HCT116 (cell line): ENCODE measurements at regions not wholly inside any gene's neighbourhood (a gene's known extent, or its start where the extent isn't known, plus 50 kb on each side); places are given as distances from the start of the nearest gene placed in this dataset.

ENCODE experiments used
- ATAC-seq: fragments of 200-7000 bp; cut with Tn5 transposase; 2 replicates; pipeline ENCODE4 v1.9.1; 2020; ENCODE audit warnings: mild to moderate bottlenecking, moderate library complexity
- BruUV-seq: library from RNA; stranded (reverse); fragments of 400-500 nt; replicated peaks from 2 replicates; lab custom pipeline; 2021; lab: Mats Ljungman, UMichigan
- CTCF ChIA-PET: fragments of 300-600 bp; sonication (Branson Sonifier 250); formaldehyde crosslinking; loops from one replicate; lab custom pipeline; 2021; ENCODE audit warnings: antibody characterized with exemption; lab: Charles Lee
- POLR2A ChIA-PET: fragments of 300-600, 350-600 bp; sonication (Branson Sonifier 250); formaldehyde crosslinking; loops from one replicate; lab custom pipeline; 2021; ENCODE audit warnings: antibody characterized with exemption; lab: Charles Lee
- RAD21 ChIA-PET, 2 experiments: fragments of 300-600 bp; sonication (Branson Sonifier 250); formaldehyde crosslinking; loops; one replicate each; lab custom pipeline; 2023; ENCODE audit warnings: low total read pairs in 2 of 2; ENCODE audit not compliant: uncharacterized antibody in 2 of 2, unreplicated experiment in 2 of 2, low non-redundant PET in 1 of 2; lab: Charles Lee
- DNase-seq: peaks from one replicate; pipeline ENCODE4 v3.0.0-alpha.2; 2010; ENCODE audit warnings: low read depth, low spot score
- H2AFZ ChIP-seq: fragments of 200-600 bp; shearing (Covaris generic), sonication (generic); 2 replicates; pipeline ENCODE4 v1.6.1; 2017; ENCODE audit warnings: low read depth, mixed run types, mixed read lengths, antibody characterized with exemption, low read length; ENCODE audit not compliant: poor library complexity, severe bottlenecking
- H3K27ac ChIP-seq: 2 replicates; pipeline ENCODE4 v1.5.1; 2012; ENCODE audit warnings: low read depth, low read length
- H3K27me3 ChIP-seq: fragments of 200-600 bp; sonication (generic); 2 replicates; pipeline ENCODE4 v1.6.1; 2016; ENCODE audit warnings: mixed run types, low read length, mixed read lengths; ENCODE audit not compliant: insufficient read depth
- H3K36me3 ChIP-seq, 2 experiments: fragments of 200-500 bp in 1 of 2; fragments of 200-600 bp in 1 of 2; sonication (Bioruptor generic) in 1 of 2; sonication (generic) in 1 of 2; 2 replicates each; pipeline versions ENCODE4 v1.5.1 to v1.6.1; 2014 to 2016; ENCODE audit warnings: low read length in 2 of 2, inconsistent platforms in 1 of 2, mixed read lengths in 1 of 2, mixed run types in 1 of 2; ENCODE audit not compliant: insufficient read depth in 2 of 2, control insufficient read depth in 1 of 2
- H3K4me1 ChIP-seq, 2 experiments: fragments of 200-600 bp in 1 of 2; sonication (generic) in 1 of 2; 2 replicates each; pipeline versions ENCODE4 v1.5.1 to v1.6.1; 2012 to 2017; ENCODE audit warnings: low read length in 2 of 2, inconsistent platforms in 1 of 2, mild to moderate bottlenecking in 1 of 2, mixed read lengths in 1 of 2, mixed run types in 1 of 2, moderate library complexity in 1 of 2; ENCODE audit not compliant: insufficient read depth in 2 of 2, control insufficient read depth in 1 of 2
- H3K4me2 ChIP-seq: fragments of 200-600 bp; sonication (generic); 2 replicates; pipeline ENCODE4 v1.6.1; 2017; ENCODE audit warnings: mixed run types, low read length, mixed read lengths
- H3K4me3 ChIP-seq, 2 experiments: fragments of 200-600 bp in 1 of 2; sonication (generic) in 1 of 2; replicated peaks in 1 of 2; 2 replicates each; pipeline ENCODE4 v1.5.1; 2011 to 2016; ENCODE audit warnings: low read length in 2 of 2, control low read depth in 1 of 2, low read depth in 1 of 2, mild to moderate bottlenecking in 1 of 2, mixed read lengths in 1 of 2, mixed run types in 1 of 2
- H3K79me2 ChIP-seq: fragments of 200-600 bp; sonication (generic); 2 replicates; pipeline ENCODE4 v1.6.1; 2017; ENCODE audit warnings: mild to moderate bottlenecking, mixed run types, low read length, moderate library complexity, mixed read lengths; ENCODE audit not compliant: insufficient read depth
- H3K9ac ChIP-seq: fragments of 200-600 bp; sonication (generic); 2 replicates; pipeline ENCODE4 v1.6.1; 2016; ENCODE audit warnings: low read length, mixed read lengths
- H3K9me2 ChIP-seq: fragments of 200-600 bp; sonication (generic), shearing (Covaris generic); 2 replicates; pipeline ENCODE4 v1.6.1; 2017; ENCODE audit warnings: mixed run types, mild to moderate bottlenecking, moderate library complexity; ENCODE audit not compliant: insufficient read depth
- H3K9me3 ChIP-seq, 2 experiments: fragments of 200-500 bp in 1 of 2; fragments of 200-600 bp in 1 of 2; sonication (Bioruptor generic) in 1 of 2; sonication (generic) in 1 of 2; 2 replicates each; pipeline ENCODE4 v1.6.1; 2014 to 2017; ENCODE audit warnings: low read length in 2 of 2, mixed read lengths in 2 of 2, inconsistent platforms in 1 of 2, low read depth in 1 of 2, mild to moderate bottlenecking in 1 of 2, mixed run types in 1 of 2, moderate library complexity in 1 of 2; ENCODE audit not compliant: control insufficient read depth in 1 of 2, insufficient read depth in 1 of 2
- H4K20me1 ChIP-seq: fragments of 200-600 bp; sonication (generic), shearing (Covaris generic); 2 replicates; pipeline ENCODE4 v1.6.1; 2017; ENCODE audit warnings: mixed run types, mild to moderate bottlenecking, moderate library complexity; ENCODE audit not compliant: insufficient read depth
- ATF3 ChIP-seq: IDR thresholded peaks from 2 replicates; pipeline ENCODE4 v1.6.1; 2012
- CBX3 ChIP-seq: IDR thresholded peaks from 2 replicates; pipeline ENCODE4 v1.6.1; 2012; ENCODE audit warnings: low read depth
- CTCF ChIP-seq, 3 experiments: fragments of 200-600 bp in 1 of 3; sonication (generic) in 1 of 3; IDR thresholded peaks in 2 of 3; conservative IDR thresholded peaks in 1 of 3; 2 replicates each; pipeline ENCODE4 v1.5.1; 2012 to 2017; ENCODE audit warnings: low read depth in 2 of 3, low read length in 2 of 3, antibody characterized with exemption in 1 of 3, borderline replicate concordance in 1 of 3, control low read depth in 1 of 3, mild to moderate bottlenecking in 1 of 3, mixed read lengths in 1 of 3, mixed run types in 1 of 3, moderate library complexity in 1 of 3; ENCODE audit not compliant: insufficient read depth in 1 of 3
- EGR1 ChIP-seq: IDR thresholded peaks from 2 replicates; pipeline ENCODE4 v1.6.1; 2012; ENCODE audit warnings: low read depth
- EZH2phosphoT487 ChIP-seq: fragments of 200-600 bp; IDR thresholded peaks from 2 replicates; pipeline ENCODE4 v1.6.1; 2018; ENCODE audit warnings: antibody characterized with exemption, borderline replicate concordance
- FOSL1 ChIP-seq: IDR thresholded peaks from 2 replicates; pipeline ENCODE4 v1.6.1; 2012; ENCODE audit warnings: low read depth
- POLR2A ChIP-seq: IDR thresholded peaks from 2 replicates; pipeline ENCODE4 v1.7.0; 2011; ENCODE audit warnings: borderline replicate concordance; ENCODE audit not compliant: insufficient read depth, insufficient read length; ENCODE audit errors: extremely low read depth
- SIN3A ChIP-seq: IDR thresholded peaks from 2 replicates; pipeline ENCODE4 v1.6.1; 2012; ENCODE audit warnings: low read depth
- YY1 ChIP-seq: IDR thresholded peaks from 2 replicates; pipeline ENCODE4 v1.6.1; 2011; ENCODE audit warnings: low read length, low read depth, moderate library complexity, mild to moderate bottlenecking; ENCODE audit not compliant: insufficient replicate concordance; ENCODE audit errors: extremely low read depth
- ZNF274 ChIP-seq: fragments of 200-500 bp; sonication (Bioruptor generic); IDR thresholded peaks from 2 replicates; pipeline ENCODE4 v1.6.1; 2014; ENCODE audit warnings: mild to moderate bottlenecking, low read depth, low read length, inconsistent platforms
- intact Hi-C: fragments of 100-400 bp; cut with micrococcal nuclease; formaldehyde crosslinking; loops from 2 replicates; pipeline ENCODE4 v1.10.0; 2022

- Histone ChIP-seq H3K9me2 (no peaks in the 10 kb centered on the region), H3K79me2 (no peaks in the 10 kb centered on the region), H3K27ac (no peak overlapping the region), H4K20me1 (no peaks in the 10 kb centered on the region), H3K9me3 (no peaks in the 10 kb centered on the region), H3K36me3 (no peaks in the 10 kb centered on the region), H3K4me2 (no peak overlapping the region), H3K9ac (no peak overlapping the region), H3K4me3 (no peak overlapping the region), H3K27me3 (no peaks in the 10 kb centered on the region), H2AFZ (no peak overlapping the region), H3K4me1 (no peaks in the 10 kb centered on the region)
- RAD21 ChIA-PET: no interaction called here
- DNase-seq (no peak), ATAC-seq (no peak)
- no TSS peak for BruUV-seq
- CTCF ChIA-PET: no interaction called here
- TF ChIP-seq POLR2A (no peak), CBX3 (no peak), YY1 (no peak), SIN3A (no peak), CTCF (IDR thresholded peaks at IDR 0.05 in 2 of 3, conservative IDR thresholded peaks at IDR 0.05 in 1 of 3; ENCODE audit: borderline replicate concordance in 1 of 3, insufficient read depth in 1 of 3, low read depth in 2 of 3, low read length in 2 of 3) (no peak), EGR1 (no peak), FOSL1 (no peak)
- POLR2A ChIA-PET: no interaction called here
- intact Hi-C loops: no loop called here
These were observed 540.0 kb downstream of the TCERG1L start for GRCh38 chr10:130771491-130771946.

DNA sequence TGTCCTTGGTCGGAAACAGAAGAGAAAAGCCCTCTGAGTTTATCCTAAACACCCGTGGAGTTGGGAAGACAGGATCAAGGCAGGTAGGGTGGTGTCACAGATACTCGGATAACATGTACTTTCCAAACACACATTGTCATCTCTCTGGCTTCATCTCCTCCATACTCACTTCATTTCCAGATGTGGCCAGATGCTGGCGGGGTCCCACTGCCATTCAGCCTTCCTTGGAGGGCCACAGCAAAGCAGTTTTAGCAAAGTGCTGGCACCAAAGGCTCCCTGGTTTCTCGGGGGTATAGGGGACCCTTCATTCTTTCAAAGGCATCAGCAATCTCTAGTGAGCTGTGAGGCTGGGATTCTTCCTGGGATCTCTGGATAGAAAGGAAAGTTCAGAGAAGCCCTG, 539.5 kb downstream of the TCERG1L start:
- TF ChIP-seq EZH2phosphoT487: no peak
- no peak for TF ChIP-seq ZNF274
- TF ChIP-seq POLR2A: no peak
- TF ChIP-seq EGR1: no peak
- TF ChIP-seq ATF3: no peak
- BruUV-seq: no TSS peak
- no peaks in the 10 kb centered on the region for H3K27me3 ChIP-seq

More for the DNA sequence above, 539.5 kb downstream of the TCERG1L start:
- Histone ChIP-seq H3K4me3 (no peak overlapping the region), H3K9me2 (no peaks in the 10 kb centered on the region), H3K79me2 (no peaks in the 10 kb centered on the region), H3K9ac (no peak overlapping the region), H3K4me1 (no peaks in the 10 kb centered on the region), H3K27ac (no peak overlapping the region), H4K20me1 (no peaks in the 10 kb centered on the region), H3K9me3 (no peaks in the 10 kb centered on the region), H3K4me2 (no peak overlapping the region), H2AFZ (no peak overlapping the region), H3K36me3 (no peaks in the 10 kb centered on the region)
- no peak for ATAC-seq
- ChIA-PET RAD21 (no interaction called here), CTCF (no interaction called here), POLR2A (no interaction called here)
- intact Hi-C loops: no loop called here
- no peak for DNase-seq
